ENCODE measurements at regions not wholly inside any gene's neighbourhood (a gene's known extent, or its start where the extent isn't known, plus 50 kb on each side); places are given as distances from the start of the nearest gene placed in this dataset.
"Not testable (repeated sequence)": the region's sequence is repeated elsewhere in the genome, so short reads cannot be mapped to it uniquely, and the experiment has no call there.

DNA sequence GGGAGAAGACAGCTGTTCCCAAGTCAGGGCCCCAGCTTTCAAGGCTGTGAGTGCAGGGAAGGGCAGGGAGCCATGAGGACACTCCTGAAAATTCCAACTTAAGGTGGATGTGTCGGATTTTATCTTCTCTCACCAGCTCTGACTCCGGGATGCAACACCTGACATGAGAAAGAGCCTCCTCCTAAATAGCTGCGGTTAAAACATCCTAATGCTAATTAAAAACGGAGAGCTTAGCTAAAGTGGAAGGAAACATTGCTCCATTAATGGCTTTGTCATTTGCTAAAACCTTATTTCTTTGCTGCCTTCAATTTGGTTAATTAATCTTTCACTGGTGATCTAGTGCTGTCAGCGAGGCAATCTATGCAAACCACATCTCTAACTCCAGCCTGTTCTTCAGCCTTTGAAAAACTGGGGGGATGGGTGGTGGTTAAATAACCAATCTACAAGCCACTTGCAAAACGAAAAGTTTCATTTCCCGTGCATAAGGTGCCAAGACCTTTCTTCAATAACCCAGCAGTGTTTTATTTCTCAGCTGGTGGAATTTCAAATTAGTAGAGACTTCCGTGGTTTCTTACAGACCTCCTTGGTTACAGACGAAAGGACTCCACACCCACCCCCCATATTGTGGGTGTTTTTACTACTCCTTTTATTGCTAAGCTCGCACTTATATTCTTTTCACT lies 379.6 kb downstream of the MLLT3 start:
- Histone ChIP-seq H3K36me3 (ENCODE audit: insufficient read depth, insufficient read length, low read length) (no peaks in the 10 kb centered on the region), H3K4me1 (ENCODE audit: insufficient read depth, insufficient read length) (no peaks in the 10 kb centered on the region), H3K27me3 (ENCODE audit: insufficient read depth, insufficient read length) (no peaks in the 10 kb centered on the region), H3K9me3 (ENCODE audit: insufficient read depth, low read length) (no peaks in the 10 kb centered on the region), H3K9ac (ENCODE audit: insufficient read length, low read depth) (no peak overlapping the region), H3K4me3 (ENCODE audit: insufficient read length, low read depth) (no peak overlapping the region)
- TF ChIP-seq ZNF274 (IDR thresholded peaks at IDR 0.05; ENCODE audit: low read depth, low read length) (no peak), YY1 (IDR thresholded peaks at IDR 0.05; ENCODE audit: insufficient read depth, insufficient read length) (no peak), SUZ12 (IDR thresholded peaks at IDR 0.05; ENCODE audit: extremely low read depth, insufficient read depth, insufficient read length) (no peak)
- DNase-seq (ENCODE audit: low read depth, low spot score): no peak

GRCh38 chr9:20240498-20240897 lies 381.8 kb downstream of the MLLT3 start:
- Histone ChIP-seq H3K4me1 (ENCODE audit: insufficient read depth, insufficient read length) (no peaks in the 10 kb centered on the region), H3K4me3 (ENCODE audit: insufficient read length, low read depth) (no peak overlapping the region), H3K36me3 (ENCODE audit: insufficient read depth, insufficient read length, low read length) (no peaks in the 10 kb centered on the region), H3K9me3 (ENCODE audit: insufficient read depth, low read length) (peaks cover 9% of the 10 kb centered on the region; the same call in 1 of the 2 replicates), H3K27me3 (ENCODE audit: insufficient read depth, insufficient read length) (no peaks in the 10 kb centered on the region), H3K9ac (ENCODE audit: insufficient read length, low read depth) (no peak overlapping the region)
- TF ChIP-seq YY1 (IDR thresholded peaks at IDR 0.05; ENCODE audit: insufficient read depth, insufficient read length) (no peak), SUZ12 (IDR thresholded peaks at IDR 0.05; ENCODE audit: extremely low read depth, insufficient read depth, insufficient read length) (no peak)
- DNase-seq (ENCODE audit: low read depth, low spot score): no peak

DNA sequence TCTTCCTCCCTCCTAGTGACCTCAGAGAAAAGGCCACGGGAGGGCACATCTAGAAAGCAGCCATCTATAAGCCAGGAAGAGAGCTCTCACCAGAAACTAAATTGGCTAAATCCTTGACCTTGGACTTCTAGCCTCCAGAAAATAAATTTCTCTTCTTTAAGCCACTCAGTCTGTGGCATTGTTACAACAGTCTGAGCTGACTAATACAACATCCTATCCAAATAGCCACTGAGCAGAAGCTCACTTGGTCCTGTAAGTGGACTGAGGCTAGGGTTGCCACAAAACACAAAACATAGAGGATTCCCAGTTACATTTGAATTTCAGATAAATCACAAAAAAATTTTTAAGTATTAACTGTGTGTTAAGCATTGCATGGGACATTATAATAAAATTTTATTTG lies 383.4 kb downstream of the MLLT3 start:
- peaks cover 13% of the 10 kb centered on the region; the same call in 1 of the 2 replicates for H3K9me3 ChIP-seq (ENCODE audit: insufficient read depth, low read length)
- DNase-seq (ENCODE audit: low read depth, low spot score): no peak
- no peaks in the 10 kb centered on the region for H3K4me1 ChIP-seq (ENCODE audit: insufficient read depth, insufficient read length)
- no peak overlapping the region for H3K9ac ChIP-seq (ENCODE audit: insufficient read length, low read depth)
- H3K27me3 ChIP-seq (ENCODE audit: insufficient read depth, insufficient read length): no peaks in the 10 kb centered on the region
- no peak for TF ChIP-seq ZNF274 (IDR thresholded peaks at IDR 0.05; ENCODE audit: low read depth, low read length)
- no peak for TF ChIP-seq YY1 (IDR thresholded peaks at IDR 0.05; ENCODE audit: insufficient read depth, insufficient read length)
- TF ChIP-seq SUZ12 (IDR thresholded peaks at IDR 0.05; ENCODE audit: extremely low read depth, insufficient read depth, insufficient read length): no peak
- no peaks in the 10 kb centered on the region for H3K36me3 ChIP-seq (ENCODE audit: insufficient read depth, insufficient read length, low read length)
- H3K4me3 ChIP-seq (ENCODE audit: insufficient read length, low read depth): no peak overlapping the region

GRCh38 chr9:20237686-20238085 lies 384.6 kb downstream of the MLLT3 start:
- H3K4me3 ChIP-seq (ENCODE audit: insufficient read length, low read depth): no peak overlapping the region
- peaks cover 13% of the 10 kb centered on the region; the same call in 1 of the 2 replicates for H3K9me3 ChIP-seq (ENCODE audit: insufficient read depth, low read length)
- H3K36me3 ChIP-seq (ENCODE audit: insufficient read depth, insufficient read length, low read length): no peaks in the 10 kb centered on the region
- H3K9ac ChIP-seq (ENCODE audit: insufficient read length, low read depth): no peak overlapping the region
- no peak for DNase-seq (ENCODE audit: low read depth, low spot score)
- H3K27me3 ChIP-seq (ENCODE audit: insufficient read depth, insufficient read length): no peaks in the 10 kb centered on the region
- TF ChIP-seq ZNF274 (IDR thresholded peaks at IDR 0.05; ENCODE audit: low read depth, low read length) (no peak), SUZ12 (IDR thresholded peaks at IDR 0.05; ENCODE audit: extremely low read depth, insufficient read depth, insufficient read length) (no peak), YY1 (IDR thresholded peaks at IDR 0.05; ENCODE audit: insufficient read depth, insufficient read length) (no peak)
- H3K4me1 ChIP-seq (ENCODE audit: insufficient read depth, insufficient read length): no peaks in the 10 kb centered on the region

- Histone ChIP-seq H3K36me3 (ENCODE audit: insufficient read depth, insufficient read length, low read length) (no peaks in the 10 kb centered on the region), H3K4me1 (ENCODE audit: insufficient read depth, insufficient read length) (no peaks in the 10 kb centered on the region), H3K27me3 (ENCODE audit: insufficient read depth, insufficient read length) (no peaks in the 10 kb centered on the region), H3K4me3 (ENCODE audit: insufficient read length, low read depth) (no peak overlapping the region), H3K9ac (ENCODE audit: insufficient read length, low read depth) (no peak overlapping the region), H3K9me3 (ENCODE audit: insufficient read depth, low read length) (peaks cover 13% of the 10 kb centered on the region; the same call in 1 of the 2 replicates)
- no peak for TF ChIP-seq YY1 (IDR thresholded peaks at IDR 0.05; ENCODE audit: insufficient read depth, insufficient read length)
- TF ChIP-seq ZNF274 (IDR thresholded peaks at IDR 0.05; ENCODE audit: low read depth, low read length): no peak
- DNase-seq (ENCODE audit: low read depth, low spot score): no peak
These were observed 385.6 kb downstream of the MLLT3 start for GRCh38 chr9:20236676-20237075.

GRCh38 chr9:20235206-20235605 lies 387.1 kb downstream of the MLLT3 start:
- H3K4me1 ChIP-seq (ENCODE audit: insufficient read depth, insufficient read length); H3K27me3 ChIP-seq (ENCODE audit: insufficient read depth, insufficient read length); DNase-seq (ENCODE audit: low read depth, low spot score); H3K36me3 ChIP-seq (ENCODE audit: insufficient read depth, insufficient read length, low read length); H3K4me3 ChIP-seq (ENCODE audit: insufficient read length, low read depth); H3K9ac ChIP-seq (ENCODE audit: insufficient read length, low read depth): not testable (repeated sequence)
- peaks cover 13% of the 10 kb centered on the region; the same call in 1 of the 2 replicates for H3K9me3 ChIP-seq (ENCODE audit: insufficient read depth, low read length)

DNA sequence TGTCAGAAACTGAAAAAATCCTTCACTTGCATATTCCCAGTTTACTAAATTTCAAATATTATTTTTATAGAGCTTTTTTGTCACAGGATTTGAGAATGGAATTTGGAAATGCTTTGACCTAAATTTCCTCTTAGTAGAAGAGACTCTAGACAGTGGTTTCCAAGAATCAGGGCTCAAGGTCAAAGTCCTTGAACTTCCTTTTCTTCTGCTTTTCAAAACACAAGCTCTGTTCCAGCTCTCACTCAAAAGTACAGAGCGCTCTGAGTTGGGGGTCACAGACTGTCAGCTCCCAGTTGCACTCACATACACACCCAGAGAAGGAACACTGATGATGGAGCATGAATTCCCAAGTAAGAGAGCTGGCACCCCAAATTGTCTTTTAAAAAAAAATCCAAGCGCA lies 394.2 kb downstream of the MLLT3 start:
- no peaks in the 10 kb centered on the region for H3K36me3 ChIP-seq (ENCODE audit: insufficient read depth, insufficient read length, low read length)
- TF ChIP-seq ZNF274 (IDR thresholded peaks at IDR 0.05; ENCODE audit: low read depth, low read length) (no peak), YY1 (IDR thresholded peaks at IDR 0.05; ENCODE audit: insufficient read depth, insufficient read length) (no peak), SUZ12 (IDR thresholded peaks at IDR 0.05; ENCODE audit: extremely low read depth, insufficient read depth, insufficient read length) (no peak)
- H3K27me3 ChIP-seq (ENCODE audit: insufficient read depth, insufficient read length): no peaks in the 10 kb centered on the region
- no peak overlapping the region for H3K9ac ChIP-seq (ENCODE audit: insufficient read length, low read depth)
- no peak overlapping the region for H3K4me3 ChIP-seq (ENCODE audit: insufficient read length, low read depth)
- H3K9me3 ChIP-seq (ENCODE audit: insufficient read depth, low read length): no peaks in the 10 kb centered on the region
- no peaks in the 10 kb centered on the region for H3K4me1 ChIP-seq (ENCODE audit: insufficient read depth, insufficient read length)
- no peak for DNase-seq (ENCODE audit: low read depth, low spot score)
